Glutamatergic neuron (in vitro differentiated cells): ENCODE measurements at regions not wholly inside any gene's neighbourhood (a gene's known extent, or its start where the extent isn't known, plus 50 kb on each side); places are given as distances from the start of the nearest gene placed in this dataset.

ENCODE experiments used
- DNase-seq: peaks from one replicate; pipeline ENCODE4 v3.0.0; 2022
- H3K27ac Mint-ChIP-seq: one replicate; pipeline ENCODE4 v1.8.0; 2020; ENCODE audit warnings: mild to moderate bottlenecking, mixed read lengths, inconsistent platforms; ENCODE audit not compliant: unreplicated experiment
- H3K27me3 Mint-ChIP-seq: one replicate; pipeline ENCODE4 v1.8.0; 2020; ENCODE audit warnings: mild to moderate bottlenecking, moderate library complexity, mixed read lengths, inconsistent platforms; ENCODE audit not compliant: unreplicated experiment
- H3K36me3 Mint-ChIP-seq: one replicate; pipeline ENCODE4 v1.8.0; 2020; ENCODE audit warnings: mild to moderate bottlenecking, mixed read lengths, inconsistent platforms; ENCODE audit not compliant: unreplicated experiment
- H3K4me1 Mint-ChIP-seq: one replicate; pipeline ENCODE4 v1.8.0; 2020; ENCODE audit warnings: mild to moderate bottlenecking, low read depth, mixed read lengths, inconsistent platforms; ENCODE audit not compliant: unreplicated experiment
- H3K4me3 Mint-ChIP-seq: one replicate; pipeline ENCODE4 v1.8.0; 2020; ENCODE audit warnings: mild to moderate bottlenecking, mixed read lengths, inconsistent platforms; ENCODE audit not compliant: unreplicated experiment
- H3K9me3 Mint-ChIP-seq: one replicate; pipeline ENCODE4 v1.8.0; 2020; ENCODE audit warnings: mild to moderate bottlenecking, moderate library complexity, mixed read lengths, inconsistent platforms; ENCODE audit not compliant: unreplicated experiment
- TF ChIP-seq, protein P1 (sequence below): fragments of 200-600 bp; sonication (generic); IDR thresholded peaks from one replicate; pipeline ENCODE4 v1.5.0; 2021; ENCODE audit not compliant: partially characterized antibody, unreplicated experiment

GRCh38 chr12:125434131-125434530 lies 368.9 kb downstream of the AACS start:
- TF ChIP-seq, protein P1, sequence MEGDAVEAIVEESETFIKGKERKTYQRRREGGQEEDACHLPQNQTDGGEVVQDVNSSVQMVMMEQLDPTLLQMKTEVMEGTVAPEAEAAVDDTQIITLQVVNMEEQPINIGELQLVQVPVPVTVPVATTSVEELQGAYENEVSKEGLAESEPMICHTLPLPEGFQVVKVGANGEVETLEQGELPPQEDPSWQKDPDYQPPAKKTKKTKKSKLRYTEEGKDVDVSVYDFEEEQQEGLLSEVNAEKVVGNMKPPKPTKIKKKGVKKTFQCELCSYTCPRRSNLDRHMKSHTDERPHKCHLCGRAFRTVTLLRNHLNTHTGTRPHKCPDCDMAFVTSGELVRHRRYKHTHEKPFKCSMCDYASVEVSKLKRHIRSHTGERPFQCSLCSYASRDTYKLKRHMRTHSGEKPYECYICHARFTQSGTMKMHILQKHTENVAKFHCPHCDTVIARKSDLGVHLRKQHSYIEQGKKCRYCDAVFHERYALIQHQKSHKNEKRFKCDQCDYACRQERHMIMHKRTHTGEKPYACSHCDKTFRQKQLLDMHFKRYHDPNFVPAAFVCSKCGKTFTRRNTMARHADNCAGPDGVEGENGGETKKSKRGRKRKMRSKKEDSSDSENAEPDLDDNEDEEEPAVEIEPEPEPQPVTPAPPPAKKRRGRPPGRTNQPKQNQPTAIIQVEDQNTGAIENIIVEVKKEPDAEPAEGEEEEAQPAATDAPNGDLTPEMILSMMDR = no peak
- no peaks in the 10 kb centered on the region for H3K36me3 Mint-ChIP-seq
- H3K4me3 Mint-ChIP-seq = no peak overlapping the region
- no peak overlapping the region for H3K27ac Mint-ChIP-seq
- peaks cover 5% of the 10 kb centered on the region for H3K4me1 Mint-ChIP-seq
- peaks cover 4% of the 10 kb centered on the region for H3K9me3 Mint-ChIP-seq
- no peaks in the 10 kb centered on the region for H3K27me3 Mint-ChIP-seq
- DNase-seq = no peak

- no peak for DNase-seq
- peaks cover 4% of the 10 kb centered on the region for H3K9me3 Mint-ChIP-seq
- no peak overlapping the region for H3K27ac Mint-ChIP-seq
- H3K27me3 Mint-ChIP-seq = no peaks in the 10 kb centered on the region
- no peak overlapping the region for H3K4me3 Mint-ChIP-seq
- H3K4me1 Mint-ChIP-seq = peaks cover 5% of the 10 kb centered on the region
- TF ChIP-seq, protein P1 = no peak
- H3K36me3 Mint-ChIP-seq = no peaks in the 10 kb centered on the region
Measured at GRCh38 chr12:125434936-125435443, 369.8 kb downstream of the AACS start.

DNA sequence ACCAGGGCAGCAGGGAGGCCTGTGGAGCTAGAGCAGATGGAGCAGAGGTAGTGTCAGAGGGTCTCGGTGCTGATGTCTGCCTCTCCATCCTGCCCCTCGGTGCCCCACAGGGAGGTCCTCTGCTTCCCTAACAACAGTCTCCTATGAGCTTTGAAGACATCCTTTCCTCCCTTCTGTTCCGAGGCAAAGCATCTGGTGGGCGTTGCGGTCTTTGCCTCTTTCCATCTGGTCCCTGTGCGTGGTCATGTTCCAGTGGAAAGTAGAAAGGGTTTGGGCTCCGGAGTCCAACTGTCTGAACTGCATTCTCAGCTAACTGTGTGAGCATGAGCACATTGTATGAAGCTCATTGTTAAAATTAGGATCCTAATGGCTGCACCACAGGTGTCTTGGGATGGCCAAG lies 370.6 kb downstream of the AACS start:
- TF ChIP-seq, protein P1 = no peak
- no peak overlapping the region for H3K4me3 Mint-ChIP-seq
- H3K27me3 Mint-ChIP-seq = no peaks in the 10 kb centered on the region
- H3K27ac Mint-ChIP-seq = no peak overlapping the region
- H3K9me3 Mint-ChIP-seq = peaks cover 4% of the 10 kb centered on the region
- H3K4me1 Mint-ChIP-seq = peaks cover 5% of the 10 kb centered on the region
- DNase-seq = no peak
- H3K36me3 Mint-ChIP-seq = no peaks in the 10 kb centered on the region

DNA sequence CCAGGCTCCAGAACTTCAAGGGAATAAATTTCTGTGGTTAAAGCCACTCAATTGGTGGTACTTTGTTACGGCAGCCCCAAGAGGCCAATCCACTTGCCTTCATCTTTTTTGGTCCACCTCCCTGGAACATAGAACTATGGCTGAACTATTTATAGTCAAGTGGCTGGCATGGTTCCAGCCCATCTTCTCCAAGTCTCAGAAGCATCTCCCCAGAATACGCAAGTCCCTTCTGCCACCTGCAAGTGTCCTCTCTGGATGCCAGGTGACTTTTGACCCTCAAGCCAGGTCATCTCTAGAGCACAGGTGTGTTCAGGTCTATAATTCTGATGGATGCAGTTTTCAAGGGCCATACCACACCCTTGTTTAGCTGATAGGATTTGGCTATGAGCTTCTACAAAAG lies 371.5 kb downstream of the AACS start:
- Mint-ChIP-seq H3K36me3 (no peaks in the 10 kb centered on the region), H3K9me3 (peaks cover 4% of the 10 kb centered on the region), H3K27ac (no peak overlapping the region), H3K27me3 (no peaks in the 10 kb centered on the region), H3K4me3 (no peak overlapping the region), H3K4me1 (peaks cover 5% of the 10 kb centered on the region)
- TF ChIP-seq, protein P1 = no peak
- DNase-seq = no peak

DNA sequence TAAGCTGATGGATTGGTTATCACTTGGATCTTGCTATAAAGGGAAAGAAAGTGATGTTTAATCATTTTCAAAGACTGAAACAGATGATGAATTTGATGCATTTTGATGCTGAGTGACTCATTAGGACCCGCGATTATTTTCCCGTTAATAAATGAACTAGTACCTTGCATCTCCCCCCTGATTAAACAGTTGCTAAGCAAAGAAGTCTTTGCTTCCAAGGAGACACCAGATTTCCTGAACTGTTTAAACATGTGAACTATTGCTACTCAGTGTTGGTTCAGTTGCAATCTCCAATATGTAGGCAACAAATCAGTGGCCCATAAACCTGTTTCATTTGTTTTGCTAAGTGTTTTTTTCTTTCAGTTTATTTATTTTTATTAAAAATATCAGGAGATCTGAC lies 375.2 kb downstream of the AACS start:
- TF ChIP-seq, protein P1 = no peak
- H3K27me3 Mint-ChIP-seq = no peaks in the 10 kb centered on the region
- no peak for DNase-seq
- H3K4me1 Mint-ChIP-seq = peaks cover 5% of the 10 kb centered on the region
- no peak overlapping the region for H3K4me3 Mint-ChIP-seq
- H3K36me3 Mint-ChIP-seq = no peaks in the 10 kb centered on the region
- no peak overlapping the region for H3K27ac Mint-ChIP-seq
- H3K9me3 Mint-ChIP-seq = no peaks in the 10 kb centered on the region
